ENCODE measurements at regions not wholly inside any gene's neighbourhood (a gene's known extent, or its start where the extent isn't known, plus 50 kb on each side); places are given as distances from the start of the nearest gene placed in this dataset.

DNA sequence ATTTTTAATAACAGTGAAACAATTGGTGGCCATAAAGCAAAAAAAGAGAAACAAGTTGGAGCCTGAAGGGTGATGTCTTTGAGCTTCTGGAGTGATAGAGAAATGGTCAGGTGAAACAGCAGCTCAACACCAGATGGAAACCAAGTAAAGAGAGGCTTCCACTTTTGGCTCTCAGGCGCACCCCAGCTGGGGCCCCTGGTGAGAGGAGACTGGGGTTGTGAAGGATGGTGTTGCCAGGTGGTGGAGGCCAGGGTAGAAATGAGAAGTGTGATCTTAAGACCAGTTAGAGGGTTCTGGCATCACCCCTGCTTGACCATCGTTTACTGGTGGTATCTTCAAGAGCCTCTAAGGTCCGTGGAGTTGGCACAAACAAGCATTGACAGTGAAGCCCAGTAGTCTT, 126.0 kb upstream of the AKIRIN2 start:
- 100% methylated on average over 1 of the region's 3 CpGs for WGBS, 2 experiments (ENCODE audit: insufficient coverage in 2 of 2)
- Histone ChIP-seq H3K4me3 (ENCODE audit: extremely low read depth, insufficient read depth, low read length, poor library complexity, severe bottlenecking) (no peak overlapping the region), H3K36me3 (ENCODE audit: control insufficient read depth, insufficient read depth, low read length) (no peaks in the 10 kb centered on the region), H3K9me3 (ENCODE audit: control insufficient read depth, low read length) (no peaks in the 10 kb centered on the region), H3K27ac (ENCODE audit: low read depth, low read length, severe bottlenecking) (no peak overlapping the region), H3K4me1 (ENCODE audit: control insufficient read depth, insufficient read depth, low read length, poor library complexity, severe bottlenecking) (no peaks in the 10 kb centered on the region)

DNA sequence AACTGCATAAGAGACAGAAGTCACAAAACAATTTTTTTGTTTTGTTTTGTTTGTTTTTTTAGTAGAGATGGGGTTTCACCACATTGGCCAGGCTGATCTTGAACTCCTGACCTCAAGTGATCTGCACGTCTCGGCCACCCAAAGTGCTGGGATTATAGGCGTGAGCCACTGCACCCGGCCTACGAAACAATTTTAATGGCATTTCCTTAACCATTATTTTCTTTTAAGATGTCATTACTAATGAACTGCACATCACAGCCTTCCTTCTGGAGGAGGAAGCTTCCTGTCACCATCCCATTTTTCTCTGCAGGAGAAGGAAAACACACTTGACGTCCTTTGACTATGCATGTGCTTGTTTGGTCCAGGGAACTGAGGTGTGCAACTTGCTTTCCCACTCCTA, 125.3 kb upstream of the AKIRIN2 start:
- no peaks in the 10 kb centered on the region for H3K4me1 ChIP-seq (ENCODE audit: control insufficient read depth, insufficient read depth, low read length, poor library complexity, severe bottlenecking)
- H3K36me3 ChIP-seq (ENCODE audit: control insufficient read depth, insufficient read depth, low read length) = no peaks in the 10 kb centered on the region
- H3K4me3 ChIP-seq (ENCODE audit: extremely low read depth, insufficient read depth, low read length, poor library complexity, severe bottlenecking) = no peak overlapping the region
- H3K27ac ChIP-seq (ENCODE audit: low read depth, low read length, severe bottlenecking) = no peak overlapping the region
- WGBS, 2 experiments (ENCODE audit: insufficient coverage in 2 of 2) = 89 to 95% methylated on average over 4 to 5 of the region's 6 CpGs
- no peaks in the 10 kb centered on the region for H3K9me3 ChIP-seq (ENCODE audit: control insufficient read depth, low read length)

DNA sequence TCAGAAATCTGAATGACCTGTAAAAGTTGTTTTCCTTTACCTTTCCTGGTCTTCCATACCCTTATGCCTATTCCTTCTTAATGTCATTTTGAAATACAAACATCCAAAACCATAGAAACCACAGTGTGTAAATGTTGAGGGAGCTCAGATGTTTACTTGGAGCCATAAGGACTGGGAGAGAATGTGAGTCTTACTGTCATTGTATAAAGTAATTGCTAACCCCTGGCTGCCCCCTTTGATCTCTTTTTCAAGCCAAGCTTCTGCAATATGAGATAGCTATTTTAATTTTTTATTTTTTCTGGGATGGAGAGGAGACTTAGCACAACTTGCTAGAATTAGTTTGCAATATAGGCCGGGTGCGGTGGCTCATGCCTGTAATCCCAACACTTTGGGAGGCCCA, 124.4 kb upstream of the AKIRIN2 start:
- Histone ChIP-seq H3K36me3 (ENCODE audit: control insufficient read depth, insufficient read depth, low read length) (no peaks in the 10 kb centered on the region), H3K27ac (ENCODE audit: low read depth, low read length, severe bottlenecking) (no peak overlapping the region), H3K4me1 (ENCODE audit: control insufficient read depth, insufficient read depth, low read length, poor library complexity, severe bottlenecking) (no peaks in the 10 kb centered on the region), H3K9me3 (ENCODE audit: control insufficient read depth, low read length) (no peaks in the 10 kb centered on the region), H3K4me3 (ENCODE audit: extremely low read depth, insufficient read depth, low read length, poor library complexity, severe bottlenecking) (no peak overlapping the region)
- WGBS, 2 experiments (ENCODE audit: insufficient coverage in 2 of 2) = 90 to 100% methylated on average over 2 of the region's 2 CpGs

GRCh38 chr6:87825821-87826221, 123.8 kb upstream of the AKIRIN2 start:
- H3K9me3 ChIP-seq (ENCODE audit: control insufficient read depth, low read length) = no peaks in the 10 kb centered on the region
- no CpG with 5 or more reads among the region's 2 CpGs for WGBS, 2 experiments (ENCODE audit: insufficient coverage in 2 of 2)
- H3K4me3 ChIP-seq (ENCODE audit: extremely low read depth, insufficient read depth, low read length, poor library complexity, severe bottlenecking) = no peak overlapping the region
- no peaks in the 10 kb centered on the region for H3K36me3 ChIP-seq (ENCODE audit: control insufficient read depth, insufficient read depth, low read length)
- H3K4me1 ChIP-seq (ENCODE audit: control insufficient read depth, insufficient read depth, low read length, poor library complexity, severe bottlenecking) = no peaks in the 10 kb centered on the region
- no peak overlapping the region for H3K27ac ChIP-seq (ENCODE audit: low read depth, low read length, severe bottlenecking)

GRCh38 chr6:87824958-87825491, 123.0 kb upstream of the AKIRIN2 start:
- 89 to 94% methylated on average over 2 of the region's 2 CpGs for WGBS, 2 experiments (ENCODE audit: insufficient coverage in 2 of 2)
- no peak overlapping the region for H3K4me3 ChIP-seq (ENCODE audit: extremely low read depth, insufficient read depth, low read length, poor library complexity, severe bottlenecking)

DNA sequence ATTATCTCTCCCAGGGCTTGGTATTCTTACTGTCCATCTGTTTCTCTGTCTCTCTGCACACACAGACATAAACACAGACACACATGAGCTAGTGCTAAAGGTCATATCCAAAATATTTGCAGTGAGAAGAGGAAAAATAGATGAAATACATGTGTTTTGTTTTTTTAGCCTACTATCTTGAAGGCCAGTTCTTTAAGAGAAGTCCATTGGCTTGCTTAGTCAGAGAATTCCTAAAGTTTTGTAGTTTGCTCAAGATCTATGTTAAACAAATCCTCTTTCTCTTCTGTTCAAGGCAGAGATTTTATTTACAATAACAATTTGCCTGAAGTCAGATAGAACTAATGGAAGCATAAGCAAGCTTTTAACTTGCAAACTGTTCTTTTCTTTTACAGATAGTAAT, 120.0 kb upstream of the AKIRIN2 start:
- no peaks in the 10 kb centered on the region for H3K4me1 ChIP-seq (ENCODE audit: control insufficient read depth, insufficient read depth, low read length, poor library complexity, severe bottlenecking)
- H3K9me3 ChIP-seq (ENCODE audit: control insufficient read depth, low read length) = no peaks in the 10 kb centered on the region
- H3K27ac ChIP-seq (ENCODE audit: low read depth, low read length, severe bottlenecking) = no peak overlapping the region
- no peak overlapping the region for H3K4me3 ChIP-seq (ENCODE audit: extremely low read depth, insufficient read depth, low read length, poor library complexity, severe bottlenecking)
- H3K36me3 ChIP-seq (ENCODE audit: control insufficient read depth, insufficient read depth, low read length) = no peaks in the 10 kb centered on the region

More at GRCh38 chr6:87824958-87825491, 123.0 kb upstream of the AKIRIN2 start:
- no peak overlapping the region for H3K27ac ChIP-seq (ENCODE audit: low read depth, low read length, severe bottlenecking)
- H3K4me1 ChIP-seq (ENCODE audit: control insufficient read depth, insufficient read depth, low read length, poor library complexity, severe bottlenecking) = no peaks in the 10 kb centered on the region
- H3K36me3 ChIP-seq (ENCODE audit: control insufficient read depth, insufficient read depth, low read length) = no peaks in the 10 kb centered on the region
- no peaks in the 10 kb centered on the region for H3K9me3 ChIP-seq (ENCODE audit: control insufficient read depth, low read length)

DNA sequence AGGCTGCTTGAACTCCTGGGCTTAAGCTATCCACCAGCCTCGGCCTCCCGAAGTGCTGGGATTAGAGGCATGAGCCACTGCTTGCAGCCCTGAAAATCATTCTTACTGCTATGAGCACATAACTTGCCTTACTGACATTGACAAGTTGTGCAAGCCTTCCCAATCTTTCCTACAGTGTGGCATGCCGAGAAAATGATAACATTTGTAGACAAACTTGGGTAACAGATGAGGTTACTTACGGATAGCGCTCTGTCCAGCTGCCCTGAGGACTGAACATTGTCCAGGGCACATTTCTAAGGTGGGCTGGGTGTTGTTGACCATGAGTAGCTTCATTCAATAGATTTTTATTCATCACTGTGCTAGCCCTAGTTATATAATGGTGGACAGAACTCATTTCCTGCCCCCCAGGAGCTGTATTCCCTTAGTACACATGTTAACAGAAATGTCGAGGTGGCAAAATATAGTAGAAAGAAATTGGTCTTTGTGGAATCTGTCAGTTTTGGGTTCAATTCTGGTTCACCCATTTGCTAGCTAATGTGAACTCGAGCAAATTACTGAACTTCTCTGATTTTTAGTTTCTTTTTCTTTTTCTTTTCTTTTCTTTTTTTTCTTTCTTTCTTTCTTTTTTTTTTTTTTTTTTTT, 118.4 kb upstream of the AKIRIN2 start:
- Histone ChIP-seq H3K4me3 (ENCODE audit: extremely low read depth, insufficient read depth, low read length, poor library complexity, severe bottlenecking) (no peak overlapping the region), H3K27ac (ENCODE audit: low read depth, low read length, severe bottlenecking) (no peak overlapping the region), H3K36me3 (ENCODE audit: control insufficient read depth, insufficient read depth, low read length) (no peaks in the 10 kb centered on the region), H3K9me3 (ENCODE audit: control insufficient read depth, low read length) (no peaks in the 10 kb centered on the region), H3K4me1 (ENCODE audit: control insufficient read depth, insufficient read depth, low read length, poor library complexity, severe bottlenecking) (no peaks in the 10 kb centered on the region)
- 92 to 96% methylated on average over 4 to 5 of the region's 7 CpGs for WGBS, 2 experiments (ENCODE audit: insufficient coverage in 2 of 2)

DNA sequence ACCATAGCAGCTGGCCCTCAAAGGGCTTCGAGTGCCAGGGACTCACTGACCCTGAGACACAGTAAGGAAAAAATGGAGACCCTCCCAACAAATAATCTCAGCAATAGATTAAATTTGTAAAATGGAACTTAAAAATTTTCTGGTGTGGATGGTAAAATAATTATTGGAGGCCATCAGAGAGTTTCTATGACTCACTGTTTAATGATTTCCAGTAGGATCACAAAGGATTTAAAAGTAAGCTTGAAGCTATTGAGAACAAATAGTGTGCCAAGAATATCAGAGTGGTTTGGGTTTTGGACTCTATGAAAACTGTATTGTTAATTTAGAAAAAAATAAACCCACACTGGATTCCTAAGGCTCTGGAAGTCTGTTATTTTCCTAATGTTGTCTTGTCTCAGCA, 115.2 kb upstream of the AKIRIN2 start:
- Histone ChIP-seq H3K36me3 (ENCODE audit: control insufficient read depth, insufficient read depth, low read length) (no peaks in the 10 kb centered on the region), H3K4me1 (ENCODE audit: control insufficient read depth, insufficient read depth, low read length, poor library complexity, severe bottlenecking) (no peaks in the 10 kb centered on the region), H3K4me3 (ENCODE audit: extremely low read depth, insufficient read depth, low read length, poor library complexity, severe bottlenecking) (no peak overlapping the region), H3K27ac (ENCODE audit: low read depth, low read length, severe bottlenecking) (no peak overlapping the region), H3K9me3 (ENCODE audit: control insufficient read depth, low read length) (no peaks in the 10 kb centered on the region)
- WGBS, 2 experiments (ENCODE audit: insufficient coverage in 2 of 2) = no CpG with 5 or more reads among the region's 1 CpG

- no peaks in the 10 kb centered on the region for H3K36me3 ChIP-seq (ENCODE audit: control insufficient read depth, insufficient read depth, low read length)
- no peak overlapping the region for H3K4me3 ChIP-seq (ENCODE audit: extremely low read depth, insufficient read depth, low read length, poor library complexity, severe bottlenecking)
- H3K9me3 ChIP-seq (ENCODE audit: control insufficient read depth, low read length) = no peaks in the 10 kb centered on the region
- H3K27ac ChIP-seq (ENCODE audit: low read depth, low read length, severe bottlenecking) = no peak overlapping the region
- no CpG with 5 or more reads among the region's 1 CpG for WGBS, 2 experiments (ENCODE audit: insufficient coverage in 2 of 2)
- H3K4me1 ChIP-seq (ENCODE audit: control insufficient read depth, insufficient read depth, low read length, poor library complexity, severe bottlenecking) = no peaks in the 10 kb centered on the region
Observed at GRCh38 chr6:87815449-87815848, 113.4 kb upstream of the AKIRIN2 start.

GRCh38 chr6:87808005-87808757, 106.1 kb upstream of the AKIRIN2 start:
- Histone ChIP-seq H3K36me3 (ENCODE audit: control insufficient read depth, insufficient read depth, low read length) (no peaks in the 10 kb centered on the region), H3K4me3 (ENCODE audit: extremely low read depth, insufficient read depth, low read length, poor library complexity, severe bottlenecking) (no peak overlapping the region), H3K9me3 (ENCODE audit: control insufficient read depth, low read length) (no peaks in the 10 kb centered on the region), H3K4me1 (ENCODE audit: control insufficient read depth, insufficient read depth, low read length, poor library complexity, severe bottlenecking) (no peaks in the 10 kb centered on the region), H3K27ac (ENCODE audit: low read depth, low read length, severe bottlenecking) (no peak overlapping the region)
- WGBS, 2 experiments (ENCODE audit: insufficient coverage in 2 of 2) = 79 to 88% methylated on average over 1 to 4 of the region's 5 CpGs

DNA sequence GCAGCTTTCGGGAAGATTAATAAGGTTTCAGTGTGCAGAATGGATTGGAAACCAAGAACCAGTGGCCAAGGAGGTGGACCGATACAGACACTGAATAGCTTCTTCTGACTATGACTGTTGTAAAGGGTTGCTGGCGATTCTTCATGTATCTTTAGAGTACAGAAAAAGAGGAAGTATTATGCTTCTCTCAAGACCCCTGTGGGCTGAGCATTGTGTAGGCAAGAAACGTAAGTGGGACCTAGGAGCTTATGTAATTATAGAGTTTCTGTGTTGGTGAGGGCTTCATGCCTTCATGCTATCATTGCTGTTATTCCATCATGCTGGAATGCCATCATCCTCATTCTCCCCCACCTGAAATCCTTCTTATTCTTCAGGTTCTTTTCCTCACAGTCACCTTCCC, 105.4 kb upstream of the AKIRIN2 start:
- Histone ChIP-seq H3K4me1 (ENCODE audit: control insufficient read depth, insufficient read depth, low read length, poor library complexity, severe bottlenecking) (no peaks in the 10 kb centered on the region), H3K36me3 (ENCODE audit: control insufficient read depth, insufficient read depth, low read length) (no peaks in the 10 kb centered on the region), H3K27ac (ENCODE audit: low read depth, low read length, severe bottlenecking) (no peak overlapping the region), H3K4me3 (ENCODE audit: extremely low read depth, insufficient read depth, low read length, poor library complexity, severe bottlenecking) (no peak overlapping the region), H3K9me3 (ENCODE audit: control insufficient read depth, low read length) (no peaks in the 10 kb centered on the region)
- 89 to 93% methylated on average over 3 of the region's 4 CpGs for WGBS, 2 experiments (ENCODE audit: insufficient coverage in 2 of 2)

Data from mesodermal cell (in vitro differentiated cells).